ENCODE measurements at regions not wholly inside any gene's neighbourhood (a gene's known extent, or its start where the extent isn't known, plus 50 kb on each side); places are given as distances from the start of the nearest gene placed in this dataset.

GRCh38 chr20:51867251-51867650 is 64.9 kb upstream of the SALL4 start:
- no peak for DNase-seq

- DNase-seq: no peak
These were observed 62.6 kb upstream of the SALL4 start for GRCh38 chr20:51864967-51865366.

- no peak for DNase-seq
These were observed 60.5 kb upstream of the SALL4 start for GRCh38 chr20:51862796-51863195.

- DNase-seq: no peak
These were observed 59.6 kb upstream of the SALL4 start for GRCh38 chr20:51861726-51862466.

GRCh38 chr20:51860111-51860882 is 58.0 kb upstream of the SALL4 start:
- DNase-seq: no peak

- no peak for DNase-seq
These were observed 54.1 kb upstream of the SALL4 start for GRCh38 chr20:51856432-51856831.

- DNase-seq: no peak
These were observed 52.6 kb upstream of the SALL4 start for GRCh38 chr20:51854921-51855320.

Data from stimulated activated CD4-positive, alpha-beta T cell treated with anti-CD3 and anti-CD28 coated beads, Interleukin-4, amount 100 ng/mL, for 4 hours (primary cell).